Endodermal cell (in vitro differentiated cells): ENCODE measurements at regions not wholly inside any gene's neighbourhood (a gene's known extent, or its start where the extent isn't known, plus 50 kb on each side); places are given as distances from the start of the nearest gene placed in this dataset.

ENCODE experiments used
- DNase-seq: peaks from one replicate; pipeline ENCODE4 v3.0.0-alpha.2; 2017
- H3K27ac ChIP-seq: 2 replicates; pipeline ENCODE4 v1.5.1; 2013; ENCODE audit warnings: mild to moderate bottlenecking, low read depth, low read length, moderate library complexity
- H3K27me3 ChIP-seq: 2 replicates; pipeline ENCODE4 v1.6.1; 2013; ENCODE audit warnings: mild to moderate bottlenecking, low read length, moderate library complexity; ENCODE audit not compliant: insufficient read depth, control insufficient read depth, poor library complexity, severe bottlenecking
- H3K36me3 ChIP-seq: 2 replicates; pipeline ENCODE4 v1.7.0; 2013; ENCODE audit warnings: mild to moderate bottlenecking, low read length, moderate library complexity; ENCODE audit not compliant: control insufficient read depth, insufficient read depth
- H3K4me1 ChIP-seq: one replicate; pipeline ENCODE4 v1.7.0; 2013; ENCODE audit warnings: low read length; ENCODE audit not compliant: control insufficient read depth, insufficient read depth
- H3K4me3 ChIP-seq: 2 replicates; pipeline ENCODE4 v1.5.1; 2013; ENCODE audit warnings: mild to moderate bottlenecking, low read length, moderate library complexity
- H3K9ac ChIP-seq: 2 replicates; pipeline ENCODE4 v1.6.1; 2013; ENCODE audit warnings: mild to moderate bottlenecking, low read length, moderate library complexity; ENCODE audit not compliant: poor library complexity, severe bottlenecking; ENCODE audit errors: extremely low read depth
- H3K9me3 ChIP-seq: 2 replicates; pipeline ENCODE4 v1.6.1; 2013; ENCODE audit warnings: mild to moderate bottlenecking, low read length, moderate library complexity; ENCODE audit not compliant: control insufficient read depth
- H3K27ac Mint-ChIP-seq: 2 replicates; pipeline ENCODE4 v1.8.0; 2020; ENCODE audit warnings: mixed read lengths
- H3K27me3 Mint-ChIP-seq: 2 replicates; pipeline ENCODE4 v1.8.0; 2021; ENCODE audit warnings: mild to moderate bottlenecking, mixed read lengths; ENCODE audit not compliant: insufficient read depth
- H3K36me3 Mint-ChIP-seq: 2 replicates; pipeline ENCODE4 v1.8.0; 2020; ENCODE audit warnings: low read depth, mixed read lengths
- H3K4me1 Mint-ChIP-seq: 2 replicates; pipeline ENCODE4 v1.8.0; 2020; ENCODE audit warnings: mixed read lengths
- H3K4me3 Mint-ChIP-seq: 2 replicates; pipeline ENCODE4 v1.8.0; 2020; ENCODE audit warnings: mild to moderate bottlenecking, moderate library complexity, mixed read lengths
- H3K9me3 Mint-ChIP-seq: 2 replicates; pipeline ENCODE4 v1.8.0; 2020; ENCODE audit warnings: mild to moderate bottlenecking, mixed read lengths
- WGBS, 2 experiments: methylation state at CpG; one replicate each; pipeline versions ENCODE4 v1.1.5 to v1.1.7; 2013; ENCODE audit warnings: missing lambda C conversion rate in 2 of 2, mixed read lengths in 1 of 2; ENCODE audit not compliant: insufficient coverage in 1 of 2, insufficient read length in 1 of 2; 5-methylcytosine and 5-hydroxymethylcytosine counted together
- TF ChIP-seq, protein P1 (sequence below): fragments of 200-600 bp; sonication (generic); conservative IDR thresholded peaks from 2 replicates; pipeline ENCODE4 v1.5.0; 2021; ENCODE audit warnings: antibody characterized with exemption, mild to moderate bottlenecking

DNA sequence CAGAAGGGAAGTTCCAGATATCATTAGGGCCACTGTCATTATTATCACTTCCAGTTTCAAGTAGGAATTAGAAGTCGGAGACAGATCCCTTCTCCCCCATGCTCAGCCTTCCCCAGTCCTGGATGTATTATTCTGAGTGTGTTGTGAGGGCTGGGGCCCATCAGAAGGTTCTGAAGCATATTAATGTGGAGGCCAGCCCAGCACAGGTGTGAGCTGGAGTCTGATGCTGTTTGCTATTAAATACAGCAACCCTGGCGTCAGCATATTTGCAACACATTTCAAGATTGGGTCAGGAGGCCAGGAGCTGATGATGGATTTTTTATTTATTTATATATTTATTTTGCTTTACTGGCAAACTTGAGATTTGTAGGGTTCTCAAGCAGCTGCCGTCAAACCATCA is 195.2 kb downstream of the NRP2 start:
- Histone ChIP-seq H3K4me1 (no peaks in the 10 kb centered on the region), H3K27ac (no peak overlapping the region), H3K9ac (no peak overlapping the region), H3K9me3 (no peaks in the 10 kb centered on the region), H3K27me3 (no peaks in the 10 kb centered on the region), H3K36me3 (no peaks in the 10 kb centered on the region), H3K4me3 (no peak overlapping the region)
- Mint-ChIP-seq H3K36me3 (no peaks in the 10 kb centered on the region), H3K4me3 (no peak overlapping the region), H3K27me3 (peaks cover 9% of the 10 kb centered on the region), H3K4me1 (no peaks in the 10 kb centered on the region), H3K27ac (no peak overlapping the region), H3K9me3 (peaks cover 5% of the 10 kb centered on the region)
- no peak for DNase-seq
- 93 to 100% methylated on average over 1 to 2 of the region's 3 CpGs for WGBS, 2 experiments
- TF ChIP-seq, protein P1, sequence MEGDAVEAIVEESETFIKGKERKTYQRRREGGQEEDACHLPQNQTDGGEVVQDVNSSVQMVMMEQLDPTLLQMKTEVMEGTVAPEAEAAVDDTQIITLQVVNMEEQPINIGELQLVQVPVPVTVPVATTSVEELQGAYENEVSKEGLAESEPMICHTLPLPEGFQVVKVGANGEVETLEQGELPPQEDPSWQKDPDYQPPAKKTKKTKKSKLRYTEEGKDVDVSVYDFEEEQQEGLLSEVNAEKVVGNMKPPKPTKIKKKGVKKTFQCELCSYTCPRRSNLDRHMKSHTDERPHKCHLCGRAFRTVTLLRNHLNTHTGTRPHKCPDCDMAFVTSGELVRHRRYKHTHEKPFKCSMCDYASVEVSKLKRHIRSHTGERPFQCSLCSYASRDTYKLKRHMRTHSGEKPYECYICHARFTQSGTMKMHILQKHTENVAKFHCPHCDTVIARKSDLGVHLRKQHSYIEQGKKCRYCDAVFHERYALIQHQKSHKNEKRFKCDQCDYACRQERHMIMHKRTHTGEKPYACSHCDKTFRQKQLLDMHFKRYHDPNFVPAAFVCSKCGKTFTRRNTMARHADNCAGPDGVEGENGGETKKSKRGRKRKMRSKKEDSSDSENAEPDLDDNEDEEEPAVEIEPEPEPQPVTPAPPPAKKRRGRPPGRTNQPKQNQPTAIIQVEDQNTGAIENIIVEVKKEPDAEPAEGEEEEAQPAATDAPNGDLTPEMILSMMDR, result no peak

- Mint-ChIP-seq H3K27ac (no peak overlapping the region), H3K9me3 (peaks cover 5% of the 10 kb centered on the region), H3K27me3 (peaks cover 9% of the 10 kb centered on the region), H3K36me3 (no peaks in the 10 kb centered on the region), H3K4me1 (no peaks in the 10 kb centered on the region), H3K4me3 (no peak overlapping the region)
- no peak for DNase-seq
- Histone ChIP-seq H3K27me3 (no peaks in the 10 kb centered on the region), H3K9ac (no peak overlapping the region), H3K4me3 (no peak overlapping the region), H3K9me3 (no peaks in the 10 kb centered on the region), H3K4me1 (no peaks in the 10 kb centered on the region), H3K36me3 (no peaks in the 10 kb centered on the region), H3K27ac (no peak overlapping the region)
- TF ChIP-seq, protein P1, result no peak
Observed at GRCh38 chr2:205876127-205876526, 193.8 kb downstream of the NRP2 start.

DNA sequence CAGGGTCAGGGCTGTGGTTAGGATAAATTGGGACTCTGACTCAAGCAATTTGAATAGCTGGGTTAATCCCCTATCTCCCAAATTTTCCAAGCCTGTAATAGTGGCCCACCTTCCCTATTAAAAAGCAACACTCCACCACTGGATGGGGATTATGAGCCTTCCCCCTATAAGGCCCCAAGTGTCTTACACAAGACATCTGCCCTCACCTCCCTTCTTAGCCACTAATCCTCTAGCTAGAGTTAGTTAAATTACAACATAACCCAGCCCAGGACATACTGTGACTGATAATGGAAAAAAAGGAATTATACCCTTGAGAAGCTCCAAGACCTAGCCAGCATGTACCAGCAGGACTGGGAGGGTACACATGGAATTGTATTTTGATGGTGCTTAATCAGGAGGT is 190.4 kb downstream of the NRP2 start:
- no peak overlapping the region for H3K27ac Mint-ChIP-seq
- H3K4me3 Mint-ChIP-seq, result no peak overlapping the region
- H3K36me3 Mint-ChIP-seq, result no peaks in the 10 kb centered on the region
- no peak overlapping the region for H3K9ac ChIP-seq
- no peaks in the 10 kb centered on the region for H3K4me1 Mint-ChIP-seq
- no peak overlapping the region for H3K4me3 ChIP-seq
- no peaks in the 10 kb centered on the region for H3K36me3 ChIP-seq
- H3K27ac ChIP-seq, result no peak overlapping the region
- H3K9me3 Mint-ChIP-seq, result no peaks in the 10 kb centered on the region
- TF ChIP-seq, protein P1, result no peak
- H3K4me1 ChIP-seq, result no peaks in the 10 kb centered on the region
- H3K27me3 ChIP-seq, result no peaks in the 10 kb centered on the region
- no peak for DNase-seq
- H3K9me3 ChIP-seq, result no peaks in the 10 kb centered on the region
- no peaks in the 10 kb centered on the region for H3K27me3 Mint-ChIP-seq
